ENCODE measurements at regions not wholly inside any gene's neighbourhood (a gene's known extent, or its start where the extent isn't known, plus 50 kb on each side); places are given as distances from the start of the nearest gene placed in this dataset.

DNA sequence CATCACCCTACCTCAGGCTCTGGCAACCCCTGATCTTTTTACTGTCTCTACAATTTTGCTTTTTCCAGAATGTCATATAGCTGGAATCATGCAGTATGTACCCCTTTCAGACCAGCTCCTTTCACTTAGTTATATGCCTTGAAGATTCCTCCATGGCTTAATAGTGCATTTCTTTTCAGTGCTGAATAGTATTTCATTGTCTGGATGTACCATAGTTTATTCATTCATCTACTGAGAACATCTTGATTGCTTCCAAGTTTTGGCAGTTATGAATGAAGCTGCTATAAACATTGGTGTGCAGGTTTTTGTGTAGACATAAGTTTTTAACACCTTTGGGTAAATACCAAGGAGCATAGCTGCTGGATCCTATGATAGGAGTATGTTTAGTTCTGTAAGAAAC is 50.8 kb upstream of the ANP32A start:
- DNase-seq = no peak

- DNase-seq = no peak
Observed at GRCh38 chr15:68874788-68875187, 54.1 kb upstream of the ANP32A start.

DNA sequence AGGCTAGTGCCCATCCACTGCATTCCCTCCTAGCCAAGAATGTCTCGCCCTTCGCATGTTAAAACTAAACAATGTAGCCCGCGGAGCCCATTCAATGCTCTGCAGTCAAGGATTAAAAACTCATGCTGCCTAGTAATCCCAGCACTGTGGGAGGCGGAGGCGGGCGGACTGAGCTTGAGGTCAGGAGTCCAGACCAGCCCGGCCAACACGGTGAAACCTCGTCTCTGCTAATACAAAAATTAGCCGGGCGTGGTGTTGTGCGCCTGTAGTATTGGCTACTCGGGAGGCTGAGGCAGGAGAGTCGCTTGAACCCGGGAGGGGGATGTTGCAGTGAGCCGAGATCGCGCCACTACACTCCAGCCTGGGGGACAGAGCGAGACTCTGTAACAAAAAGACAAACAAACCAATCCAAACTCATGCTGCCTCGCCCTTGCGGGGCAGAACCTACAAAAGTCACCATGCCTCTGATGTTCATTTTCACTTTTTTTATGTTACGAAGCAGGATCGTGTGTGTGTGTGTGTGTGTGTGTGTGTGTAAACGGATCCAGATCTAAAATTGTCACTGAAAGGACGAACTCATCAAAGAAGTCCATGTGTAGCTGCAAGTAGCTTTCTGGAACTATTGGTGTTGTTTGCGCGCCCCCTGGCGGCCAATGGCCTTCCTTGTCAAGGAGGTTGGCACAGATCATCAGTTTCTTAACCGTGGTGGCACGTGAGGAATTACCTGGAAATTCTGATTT is 54.8 kb upstream of the SPESP1 start:
- DNase-seq = peak; percentile 94

GRCh38 chr15:68877626-68878025 is 52.7 kb upstream of the SPESP1 start:
- DNase-seq = no peak

DNA sequence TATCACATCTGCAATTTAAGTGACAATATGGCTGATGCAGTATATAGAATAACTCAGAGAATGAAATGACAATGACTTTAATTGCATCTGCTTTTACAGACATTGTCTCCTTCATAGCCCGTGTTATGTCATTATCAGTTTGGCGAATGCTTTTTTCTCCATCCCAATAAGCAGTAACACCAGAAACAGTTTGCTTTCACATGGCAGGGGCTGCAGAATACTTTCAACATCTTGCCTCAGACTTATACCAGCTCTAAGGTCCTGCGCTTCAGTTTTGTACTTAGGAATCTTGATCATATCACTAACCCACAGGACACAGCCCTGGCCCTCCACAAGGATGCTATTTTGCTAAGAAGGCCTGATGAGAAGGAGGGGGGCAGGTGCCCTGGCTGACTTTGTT is 49.9 kb upstream of the SPESP1 start:
- no peak for DNase-seq

Data from activated CD4-positive, alpha-beta T cell treated with anti-CD3 and anti-CD28 coated beads, Interleukin-2, amount 50 U/mL, for 1 hour (primary cell).